ENCODE measurements at regions not wholly inside any gene's neighbourhood (a gene's known extent, or its start where the extent isn't known, plus 50 kb on each side); places are given as distances from the start of the nearest gene placed in this dataset.

DNA sequence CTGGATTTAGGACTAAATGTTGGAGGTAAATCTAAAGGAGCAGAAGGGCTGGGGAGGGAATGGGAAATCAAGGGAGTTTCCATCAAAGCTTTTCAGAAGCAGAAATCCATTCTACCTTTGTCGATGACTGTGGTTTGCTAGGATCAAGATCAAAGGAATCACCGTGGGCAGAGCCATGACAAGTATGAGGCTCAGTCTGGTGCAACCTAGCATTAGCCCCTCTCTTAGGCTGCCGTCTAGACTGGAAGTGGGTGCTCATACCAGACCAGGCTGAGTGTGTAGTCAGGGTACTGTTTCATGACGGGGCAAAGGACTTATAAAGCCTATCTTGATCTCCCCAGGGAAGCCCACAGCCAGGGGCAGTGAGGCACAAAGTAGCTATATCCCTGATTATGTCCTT, 120.5 kb downstream of the BMP2 start:
- TF ChIP-seq, protein P1, sequence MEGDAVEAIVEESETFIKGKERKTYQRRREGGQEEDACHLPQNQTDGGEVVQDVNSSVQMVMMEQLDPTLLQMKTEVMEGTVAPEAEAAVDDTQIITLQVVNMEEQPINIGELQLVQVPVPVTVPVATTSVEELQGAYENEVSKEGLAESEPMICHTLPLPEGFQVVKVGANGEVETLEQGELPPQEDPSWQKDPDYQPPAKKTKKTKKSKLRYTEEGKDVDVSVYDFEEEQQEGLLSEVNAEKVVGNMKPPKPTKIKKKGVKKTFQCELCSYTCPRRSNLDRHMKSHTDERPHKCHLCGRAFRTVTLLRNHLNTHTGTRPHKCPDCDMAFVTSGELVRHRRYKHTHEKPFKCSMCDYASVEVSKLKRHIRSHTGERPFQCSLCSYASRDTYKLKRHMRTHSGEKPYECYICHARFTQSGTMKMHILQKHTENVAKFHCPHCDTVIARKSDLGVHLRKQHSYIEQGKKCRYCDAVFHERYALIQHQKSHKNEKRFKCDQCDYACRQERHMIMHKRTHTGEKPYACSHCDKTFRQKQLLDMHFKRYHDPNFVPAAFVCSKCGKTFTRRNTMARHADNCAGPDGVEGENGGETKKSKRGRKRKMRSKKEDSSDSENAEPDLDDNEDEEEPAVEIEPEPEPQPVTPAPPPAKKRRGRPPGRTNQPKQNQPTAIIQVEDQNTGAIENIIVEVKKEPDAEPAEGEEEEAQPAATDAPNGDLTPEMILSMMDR (IDR thresholded peaks at IDR 0.05) = no peak
- TF ChIP-seq POLR2A (IDR thresholded peaks at IDR 0.05) (no peak), POLR2AphosphoS5 (IDR thresholded peaks at IDR 0.05) (no peak), EP300 (IDR thresholded peaks at IDR 0.05) (no peak)
- 82 to 84% methylated on average over 4 of the region's 4 CpGs for WGBS, 2 donors
- H3K27me3 ChIP-seq = no peaks in the 10 kb centered on the region
- no peaks in the 10 kb centered on the region for H3K4me1 ChIP-seq
- H3K36me3 ChIP-seq = no peaks in the 10 kb centered on the region
- intact Hi-C loops (cut with DNase I) = no loop called here
- no peak for DNase-seq
- no peak overlapping the region for H3K27ac ChIP-seq
- no peak overlapping the region for H3K4me3 ChIP-seq
- no peaks in the 10 kb centered on the region for H3K9me3 ChIP-seq

DNA sequence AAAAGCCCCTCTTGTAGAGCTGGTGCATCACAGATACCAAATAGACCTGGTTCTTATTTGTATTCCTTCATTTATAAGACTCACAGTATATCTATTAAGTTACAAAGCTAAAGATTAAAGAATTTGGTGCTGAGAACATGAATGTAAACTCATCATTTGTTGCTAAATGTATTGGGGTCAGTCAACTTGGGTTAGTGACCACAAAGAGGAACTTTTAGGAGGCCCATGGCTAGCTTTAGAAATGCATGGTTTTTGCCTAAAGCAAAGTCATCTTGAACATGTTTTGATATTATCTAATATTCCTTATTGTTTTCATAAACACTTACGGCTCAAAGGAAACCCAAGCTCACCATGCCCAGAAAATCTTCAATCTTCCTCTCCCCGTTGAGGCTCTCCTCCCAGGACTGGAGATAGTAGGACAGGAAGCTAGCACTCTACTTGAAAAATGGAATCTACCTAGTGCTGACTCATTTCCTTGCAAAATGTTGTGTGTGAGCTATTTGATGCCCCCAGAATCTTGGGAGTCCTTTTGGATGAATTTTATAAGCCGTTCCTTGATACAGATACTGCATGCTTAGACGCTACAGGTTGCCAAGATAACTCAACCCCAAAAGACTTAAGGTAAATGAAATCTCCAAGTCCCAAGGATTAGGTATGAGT, 121.4 kb downstream of the BMP2 start:
- Histone ChIP-seq H3K36me3 (no peaks in the 10 kb centered on the region), H3K4me1 (no peaks in the 10 kb centered on the region), H3K9me3 (no peaks in the 10 kb centered on the region), H3K27me3 (no peaks in the 10 kb centered on the region), H3K4me3 (no peak overlapping the region), H3K27ac (no peak overlapping the region)
- intact Hi-C loops (cut with DNase I) = no loop called here
- no peak for DNase-seq
- no peak for TF ChIP-seq POLR2A (IDR thresholded peaks at IDR 0.05)
- TF ChIP-seq POLR2AphosphoS5 (IDR thresholded peaks at IDR 0.05) = no peak
- TF ChIP-seq, protein P1 (IDR thresholded peaks at IDR 0.05) = no peak
- no peak for TF ChIP-seq EP300 (IDR thresholded peaks at IDR 0.05)
- 78 to 91% methylated on average over 4 of the region's 4 CpGs for WGBS, 2 donors

DNA sequence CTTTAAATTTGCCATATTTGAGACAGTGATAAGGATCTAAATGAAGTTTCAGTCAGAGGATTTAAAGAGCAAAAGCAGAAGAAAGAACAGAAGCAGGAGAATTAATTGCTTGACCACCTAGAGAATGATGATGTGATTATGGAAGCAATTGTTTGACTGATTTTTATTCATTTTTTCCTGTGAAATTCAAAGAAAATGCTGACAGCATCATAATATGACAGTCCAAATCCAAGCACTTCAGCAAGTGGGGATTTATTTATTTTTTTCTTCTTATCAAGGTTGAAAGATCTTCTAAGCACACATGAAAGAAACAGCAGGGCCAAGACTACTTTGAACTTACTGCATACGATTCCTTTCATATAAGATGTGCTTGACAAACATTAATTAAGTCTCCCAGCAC, 125.2 kb downstream of the BMP2 start:
- 41 to 70% methylated on average over 1 of the region's 1 CpG for WGBS, 2 donors

DNA sequence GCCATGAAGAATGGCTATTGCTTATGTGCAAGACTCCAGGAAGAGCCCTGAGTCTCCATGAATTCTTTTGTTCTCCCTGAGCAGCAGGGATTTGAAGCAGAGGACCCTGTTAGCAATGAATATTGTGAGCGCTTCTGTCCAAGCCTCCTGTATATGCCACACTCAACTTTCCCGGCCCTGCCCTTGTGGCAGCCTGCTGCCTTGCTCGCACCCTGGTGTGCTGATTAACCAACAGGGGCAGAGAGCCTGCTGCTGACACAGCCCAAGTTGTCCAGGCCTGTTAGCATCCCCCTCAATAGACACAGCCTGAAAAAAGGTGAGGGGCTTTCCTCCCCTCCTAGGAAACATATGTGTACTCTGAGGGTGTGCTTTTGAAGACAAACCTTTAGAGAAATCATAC, 131.4 kb downstream of the BMP2 start:
- intact Hi-C loops (cut with DNase I) = no loop called here
- no peak for TF ChIP-seq POLR2A (IDR thresholded peaks at IDR 0.05)
- no peak for TF ChIP-seq EP300 (IDR thresholded peaks at IDR 0.05)
- TF ChIP-seq POLR2AphosphoS5 (IDR thresholded peaks at IDR 0.05) = no peak
- Histone ChIP-seq H3K36me3 (no peaks in the 10 kb centered on the region), H3K9me3 (no peaks in the 10 kb centered on the region), H3K27me3 (no peaks in the 10 kb centered on the region), H3K4me3 (no peak overlapping the region), H3K4me1 (no peaks in the 10 kb centered on the region), H3K27ac (no peak overlapping the region)
- no peak for DNase-seq
- 82 to 91% methylated on average over 3 of the region's 3 CpGs for WGBS, 2 donors

More for the DNA sequence above, 125.2 kb downstream of the BMP2 start:
- H3K9me3 ChIP-seq = no peaks in the 10 kb centered on the region
- no peak for DNase-seq
- no peaks in the 10 kb centered on the region for H3K36me3 ChIP-seq
- intact Hi-C loops (cut with DNase I) = no loop called here
- no peaks in the 10 kb centered on the region for H3K27me3 ChIP-seq
- no peak overlapping the region for H3K4me3 ChIP-seq
- TF ChIP-seq POLR2A (IDR thresholded peaks at IDR 0.05) (no peak), EP300 (IDR thresholded peaks at IDR 0.05) (no peak), POLR2AphosphoS5 (IDR thresholded peaks at IDR 0.05) (no peak)
- TF ChIP-seq, protein P1 (IDR thresholded peaks at IDR 0.05) = no peak
- H3K4me1 ChIP-seq = no peaks in the 10 kb centered on the region
- no peak overlapping the region for H3K27ac ChIP-seq

DNA sequence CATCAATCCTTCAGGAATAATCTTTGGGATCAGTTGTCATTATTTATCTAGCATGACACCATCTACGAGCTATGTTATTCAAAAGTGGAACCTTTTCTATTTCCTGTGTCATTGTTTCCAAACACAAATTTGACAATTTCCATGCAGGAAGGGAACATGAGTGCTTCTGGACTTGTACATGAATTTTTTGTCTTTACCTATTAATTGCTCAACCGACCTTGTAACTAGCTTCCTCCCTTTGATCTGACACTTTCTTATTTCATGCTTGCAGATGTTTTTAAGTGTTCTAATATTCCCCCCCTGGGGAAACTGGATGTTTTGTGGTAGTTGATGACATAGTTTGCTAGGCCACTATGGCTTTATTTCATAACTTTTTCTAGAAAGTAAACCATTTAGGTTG, 139.4 kb downstream of the BMP2 start:
- Histone ChIP-seq H3K4me1 (no peaks in the 10 kb centered on the region), H3K36me3 (no peaks in the 10 kb centered on the region), H3K9me3 (no peaks in the 10 kb centered on the region), H3K27me3 (no peaks in the 10 kb centered on the region), H3K27ac (no peak overlapping the region), H3K4me3 (no peak overlapping the region)
- no peak for TF ChIP-seq EP300 (IDR thresholded peaks at IDR 0.05)
- no peak for TF ChIP-seq POLR2AphosphoS5 (IDR thresholded peaks at IDR 0.05)
- TF ChIP-seq POLR2A (IDR thresholded peaks at IDR 0.05) = no peak
- TF ChIP-seq, protein P1 (IDR thresholded peaks at IDR 0.05) = no peak
- no peak for DNase-seq
- 68 to 78% methylated on average over 2 of the region's 2 CpGs for WGBS, 2 donors
- intact Hi-C loops (cut with DNase I) = no loop called here

Data from sigmoid colon (tissue), 6 donors.